ENCODE measurements at regions not wholly inside any gene's neighbourhood (a gene's known extent, or its start where the extent isn't known, plus 50 kb on each side); places are given as distances from the start of the nearest gene placed in this dataset.

DNA sequence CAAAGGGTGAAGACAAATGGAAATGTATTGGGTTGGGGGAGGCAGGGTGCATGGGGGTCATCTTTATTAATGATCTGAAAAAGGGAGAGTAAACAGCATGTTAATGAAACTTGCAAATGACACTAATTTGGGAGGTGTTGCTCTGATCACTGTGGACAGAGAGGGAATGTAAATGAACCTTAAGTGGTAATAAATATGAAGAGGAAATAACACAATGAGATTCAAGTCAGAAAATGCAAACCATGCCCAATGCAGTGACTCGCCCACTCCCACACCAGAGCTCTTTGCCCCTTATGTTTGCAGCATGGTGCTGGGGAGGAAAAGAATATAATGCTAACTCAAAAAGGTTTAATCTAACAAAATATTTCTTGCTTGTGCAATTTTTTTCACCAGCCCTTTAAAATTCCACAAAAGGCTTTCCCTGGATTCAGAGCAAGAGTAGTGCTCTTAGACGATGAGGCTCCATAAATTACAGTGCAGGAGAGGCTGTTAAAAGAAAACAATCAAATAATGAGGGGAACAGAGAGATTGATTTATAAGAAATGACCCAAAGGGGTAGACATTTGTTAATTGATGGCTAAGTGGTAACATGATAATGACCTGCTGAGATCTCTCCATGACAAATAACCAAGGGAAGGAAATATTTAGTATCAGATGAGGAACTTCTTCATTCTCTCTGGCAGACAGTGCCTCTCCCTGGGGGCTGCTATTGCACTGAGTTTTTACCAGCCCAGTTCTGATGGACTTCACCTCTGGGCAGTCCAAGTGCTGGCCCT is 210.0 kb upstream of the PPP2R3A start:
- no peak for DNase-seq

GRCh38 chr3:135756106-135756668 is 209.3 kb upstream of the PPP2R3A start:
- DNase-seq: no peak

- DNase-seq: no peak
Observed at GRCh38 chr3:135757421-135757820, 208.1 kb upstream of the PPP2R3A start.

- no peak for DNase-seq
Observed at GRCh38 chr3:135758961-135759360, 206.6 kb upstream of the PPP2R3A start.

DNA sequence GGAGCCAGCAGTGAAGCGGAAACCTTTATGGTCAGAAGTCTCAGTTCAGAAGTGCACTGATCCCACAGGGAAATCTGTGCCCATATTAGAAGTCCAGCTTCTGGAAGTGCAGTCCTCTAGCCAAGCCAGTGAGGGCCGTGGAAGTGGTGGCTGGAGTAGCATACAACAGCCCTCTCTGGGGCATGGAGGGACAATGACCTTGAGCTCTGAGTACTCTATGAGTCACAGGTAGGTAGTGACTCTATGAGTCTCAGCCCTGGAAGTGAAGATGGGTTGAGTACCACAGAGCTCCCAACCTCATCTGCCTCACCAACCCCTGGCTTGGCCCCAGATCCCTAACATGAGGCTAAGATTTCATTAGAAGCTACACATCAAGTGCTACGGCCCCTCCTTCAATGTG is 205.9 kb upstream of the PPP2R3A start:
- DNase-seq: no peak

DNA sequence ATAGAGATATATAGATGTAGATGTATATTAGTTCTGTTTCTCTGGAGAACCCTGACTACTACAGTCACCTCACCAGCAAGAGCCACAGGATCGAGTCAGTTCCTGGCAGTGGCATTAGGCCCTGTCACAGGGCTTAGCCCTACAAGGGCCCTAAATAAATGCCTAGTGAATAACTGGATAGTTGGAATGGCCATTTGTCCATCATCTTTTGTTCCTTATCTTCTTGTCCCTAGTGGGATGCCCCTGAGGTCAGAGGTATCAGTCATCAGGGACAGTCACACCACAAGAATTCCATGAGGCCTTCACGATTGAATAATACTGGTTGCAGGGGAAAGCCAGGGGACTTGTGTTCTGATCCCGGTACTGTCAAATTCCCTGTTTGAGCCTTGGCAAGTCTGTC is 204.9 kb upstream of the PPP2R3A start:
- no peak for DNase-seq

GRCh38 chr3:135762188-135762856 is 203.2 kb upstream of the PPP2R3A start:
- no peak for DNase-seq

- DNase-seq: no peak
Observed at GRCh38 chr3:135766115-135766514, 199.4 kb upstream of the PPP2R3A start.

GRCh38 chr3:135771760-135772159 is 193.8 kb upstream of the PPP2R3A start:
- DNase-seq: no peak

- DNase-seq: no peak
Observed at GRCh38 chr3:135779024-135779423, 186.5 kb upstream of the PPP2R3A start.

GRCh38 chr3:135779590-135780235 is 185.8 kb upstream of the PPP2R3A start:
- DNase-seq: no peak

GRCh38 chr3:135781026-135781815 is 184.3 kb upstream of the PPP2R3A start:
- DNase-seq: no peak

DNA sequence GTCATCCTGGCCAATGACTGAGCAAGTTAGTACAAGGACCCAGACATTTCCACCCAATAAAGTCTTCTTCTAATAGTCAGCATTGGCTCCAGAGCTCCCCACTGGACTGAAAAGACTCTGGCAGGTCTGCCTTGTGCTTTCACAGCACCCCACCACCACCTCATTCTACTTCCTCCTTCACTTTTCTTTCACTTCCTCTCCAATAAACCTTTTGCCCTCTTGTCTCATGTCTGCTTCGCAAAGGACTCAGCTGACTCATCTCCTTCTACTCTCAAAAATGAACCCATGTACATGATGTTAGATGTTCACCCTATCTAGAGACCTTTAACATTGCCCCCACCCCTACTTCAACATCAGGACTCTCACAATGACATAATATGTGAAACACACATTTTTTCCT is 181.0 kb upstream of the PPP2R3A start:
- no peak for DNase-seq

- DNase-seq: no peak
Observed at GRCh38 chr3:135788146-135788545, 177.4 kb upstream of the PPP2R3A start.

DNA sequence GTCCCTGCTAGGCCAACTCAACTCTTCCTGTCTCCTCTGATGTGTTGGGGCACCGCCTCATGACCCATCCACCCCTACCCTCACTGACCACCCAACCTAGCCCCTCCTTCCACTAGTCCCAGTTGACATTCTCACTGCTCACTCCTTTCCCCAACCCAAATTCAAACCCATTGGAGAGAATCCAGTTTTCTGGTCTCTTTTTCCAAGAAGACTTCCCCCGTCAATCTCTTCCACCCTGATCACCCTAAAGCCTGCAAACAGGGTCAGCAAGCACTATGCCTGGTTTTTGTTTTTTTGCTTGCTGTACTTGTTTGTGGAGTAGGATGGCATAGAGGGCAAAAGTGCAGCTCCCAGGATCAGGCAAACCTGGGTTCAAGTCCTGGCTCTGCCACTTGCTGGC is 176.6 kb upstream of the PPP2R3A start:
- no peak for DNase-seq

GRCh38 chr3:135792174-135792573 is 173.4 kb upstream of the PPP2R3A start:
- no peak for DNase-seq

DNA sequence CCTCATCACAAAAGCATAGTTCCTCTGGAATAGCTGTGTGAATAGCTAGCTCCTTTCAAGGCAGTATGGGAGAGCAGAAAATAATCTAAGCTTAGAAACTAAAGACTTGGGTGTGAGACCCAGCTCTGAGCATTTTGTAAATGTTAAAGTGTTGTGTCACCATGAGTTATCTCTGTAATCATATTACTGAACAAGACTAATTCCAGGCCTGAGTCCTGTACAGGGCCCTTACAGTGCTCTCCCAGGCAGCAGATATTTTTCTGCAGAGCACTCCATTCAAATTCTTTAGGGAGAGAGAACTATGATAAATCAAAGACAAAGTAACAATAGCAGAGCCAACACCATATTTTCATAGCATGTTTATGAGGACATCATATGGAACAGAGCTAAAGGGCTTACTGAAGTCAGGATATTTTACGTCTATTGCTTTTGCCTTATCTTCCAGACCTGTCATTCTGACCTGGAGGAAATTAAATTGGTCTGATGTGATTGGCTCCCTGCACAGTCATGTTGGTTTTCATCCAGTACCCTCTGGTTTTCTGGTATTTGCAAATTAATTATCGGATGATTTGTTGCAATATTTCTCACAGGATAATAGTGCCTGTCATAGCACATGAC is 172.6 kb upstream of the PPP2R3A start:
- no peak for DNase-seq

DNA sequence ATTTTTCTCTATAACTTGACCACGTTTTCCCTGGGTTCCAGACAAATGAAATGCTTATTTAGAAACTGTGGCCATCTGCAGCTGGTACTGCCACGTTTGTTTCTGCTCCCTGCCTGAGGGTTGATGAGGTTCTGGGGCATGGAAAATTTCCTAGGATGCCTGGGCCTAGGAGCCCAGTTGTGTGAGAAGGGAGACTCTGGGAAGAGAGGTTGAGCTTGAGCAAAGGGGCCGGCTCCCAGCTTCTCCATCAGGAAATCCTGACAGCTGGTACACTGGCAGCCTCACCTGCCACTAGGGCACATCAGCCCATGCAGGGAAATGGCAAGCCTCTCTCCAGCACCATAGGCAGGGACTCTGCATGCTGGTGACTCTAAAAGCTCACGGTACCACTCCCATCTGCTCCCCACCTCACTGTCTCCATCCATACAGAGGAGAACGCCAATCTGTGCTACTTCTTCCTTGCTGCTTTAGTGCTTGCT is 165.4 kb upstream of the PPP2R3A start:
- no peak for DNase-seq

DNA sequence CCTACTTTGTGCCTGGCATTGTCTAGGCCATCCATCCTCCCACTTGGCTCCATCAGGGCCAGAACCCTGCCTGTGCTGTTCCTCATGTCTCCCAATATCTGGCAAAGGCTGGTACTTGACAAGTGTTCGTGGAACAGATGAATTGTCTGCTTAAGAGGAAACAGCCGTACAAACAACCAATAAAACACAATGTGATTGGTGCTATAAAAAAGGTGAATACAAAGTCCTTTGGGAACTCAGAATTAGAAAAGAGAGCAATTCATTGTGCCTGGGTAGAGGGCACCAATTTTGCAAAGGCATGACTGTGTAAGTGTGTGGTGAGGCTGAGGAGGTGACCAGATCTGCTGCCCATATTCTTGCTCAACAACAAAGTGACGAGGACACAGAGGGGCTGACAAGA is 164.5 kb upstream of the PPP2R3A start:
- no peak for DNase-seq

- DNase-seq: no peak
Observed at GRCh38 chr3:135802171-135802570, 163.4 kb upstream of the PPP2R3A start.

- DNase-seq: no peak
Observed at GRCh38 chr3:135803028-135803692, 162.4 kb upstream of the PPP2R3A start.

- no peak for DNase-seq
Observed at GRCh38 chr3:135805752-135806151, 159.8 kb upstream of the PPP2R3A start.
